SK-N-MC (cell line): ENCODE measurements at regions not wholly inside any gene's neighbourhood (a gene's known extent, or its start where the extent isn't known, plus 50 kb on each side); places are given as distances from the start of the nearest gene placed in this dataset.

Source experiments
- EZH2 ChIP-seq: fragments of 200-600 bp; sonication (generic); IDR thresholded peaks from one replicate; pipeline ENCODE4 v1.6.1; 2017; ENCODE audit warnings: antibody characterized with exemption
- POLR2AphosphoS5 ChIP-seq: IDR thresholded peaks from 2 replicates; pipeline ENCODE4 v1.6.1; 2012; ENCODE audit warnings: mild to moderate bottlenecking, low read depth, low read length, borderline replicate concordance

- TF ChIP-seq POLR2AphosphoS5: no peak
- TF ChIP-seq EZH2: no peak
Measured at GRCh38 chr19:30249911-30250310, 122.3 kb upstream of the ZNF536 start.
